NCI-H524 (cell line): ENCODE measurements at regions not wholly inside any gene's neighbourhood (a gene's known extent, or its start where the extent isn't known, plus 50 kb on each side); places are given as distances from the start of the nearest gene placed in this dataset.
"Not testable (repeated sequence)": the region's sequence is repeated elsewhere in the genome, so short reads cannot be mapped to it uniquely, and the experiment has no call there.

Source experiments
- DNase-seq, 2 experiments: peaks; one replicate each; lab custom pipeline; 2025; lab: John Stamatoyannopoulos, UW

GRCh38 chr5:179410291-179411160 lies 65.3 kb upstream of the ADAMTS2 start:
- no peak for DNase-seq

GRCh38 chr5:179409806-179410205 lies 64.5 kb upstream of the ADAMTS2 start:
- DNase-seq = no peak

- no peak for DNase-seq
Measured at GRCh38 chr5:179408611-179409010, 63.4 kb upstream of the ADAMTS2 start.

GRCh38 chr5:179407191-179408175 lies 62.2 kb upstream of the ADAMTS2 start:
- DNase-seq = no peak

GRCh38 chr5:179406031-179406961 lies 61.0 kb upstream of the ADAMTS2 start:
- no peak for DNase-seq

- no peak for DNase-seq
Measured at GRCh38 chr5:179405426-179406030, 60.3 kb upstream of the ADAMTS2 start.

- DNase-seq = no peak
Measured at GRCh38 chr5:179405054-179405416, 59.8 kb upstream of the ADAMTS2 start.

GRCh38 chr5:179404321-179405053 lies 59.2 kb upstream of the ADAMTS2 start:
- no peak for DNase-seq

- DNase-seq = no peak
Measured at GRCh38 chr5:179403426-179404147, 58.3 kb upstream of the ADAMTS2 start.

- not testable (repeated sequence) for DNase-seq
Measured at GRCh38 chr5:179400435-179400834, 55.2 kb upstream of the ADAMTS2 start.

- DNase-seq = no peak
Measured at GRCh38 chr5:179400020-179400419, 54.8 kb upstream of the ADAMTS2 start.

- DNase-seq = not testable (repeated sequence)
Measured at GRCh38 chr5:179399327-179399726, 54.1 kb upstream of the ADAMTS2 start.

GRCh38 chr5:179397516-179397915 lies 52.3 kb upstream of the ADAMTS2 start:
- no peak for DNase-seq
